ENCODE measurements at regions not wholly inside any gene's neighbourhood (a gene's known extent, or its start where the extent isn't known, plus 50 kb on each side); places are given as distances from the start of the nearest gene placed in this dataset.
"Not testable (repeated sequence)": the region's sequence is repeated elsewhere in the genome, so short reads cannot be mapped to it uniquely, and the experiment has no call there.

DNA sequence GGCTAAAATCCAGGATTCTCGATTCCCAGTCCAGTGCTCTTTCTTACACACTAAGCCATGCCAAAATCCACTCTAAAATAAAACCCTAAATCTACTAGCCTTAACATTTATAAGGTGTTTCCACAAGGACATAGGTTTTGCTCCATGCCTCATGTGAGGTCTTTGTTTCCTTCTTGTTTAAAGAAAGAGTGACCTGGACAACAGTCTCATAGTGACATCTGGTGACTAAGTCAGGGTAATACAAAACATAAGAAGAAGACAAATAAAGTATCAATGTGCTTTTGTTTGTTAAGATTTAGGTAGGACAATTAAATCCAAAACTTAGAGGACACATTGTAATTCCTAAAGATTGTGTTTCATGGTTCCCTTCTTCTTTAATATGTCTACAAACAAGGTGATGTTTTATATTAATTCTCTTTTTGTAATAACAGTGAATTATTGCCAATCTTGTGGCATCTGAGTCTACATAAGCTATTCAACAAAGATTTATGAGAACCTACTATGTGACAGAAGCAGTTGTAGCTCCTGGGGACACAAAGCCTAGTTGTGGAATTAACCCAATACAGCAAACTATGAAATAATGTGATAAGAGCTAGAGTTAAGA is 93.0 kb upstream of the TRIM77 start:
- H3K27ac ChIP-seq: not testable (repeated sequence)
- TF ChIP-seq, protein P1, sequence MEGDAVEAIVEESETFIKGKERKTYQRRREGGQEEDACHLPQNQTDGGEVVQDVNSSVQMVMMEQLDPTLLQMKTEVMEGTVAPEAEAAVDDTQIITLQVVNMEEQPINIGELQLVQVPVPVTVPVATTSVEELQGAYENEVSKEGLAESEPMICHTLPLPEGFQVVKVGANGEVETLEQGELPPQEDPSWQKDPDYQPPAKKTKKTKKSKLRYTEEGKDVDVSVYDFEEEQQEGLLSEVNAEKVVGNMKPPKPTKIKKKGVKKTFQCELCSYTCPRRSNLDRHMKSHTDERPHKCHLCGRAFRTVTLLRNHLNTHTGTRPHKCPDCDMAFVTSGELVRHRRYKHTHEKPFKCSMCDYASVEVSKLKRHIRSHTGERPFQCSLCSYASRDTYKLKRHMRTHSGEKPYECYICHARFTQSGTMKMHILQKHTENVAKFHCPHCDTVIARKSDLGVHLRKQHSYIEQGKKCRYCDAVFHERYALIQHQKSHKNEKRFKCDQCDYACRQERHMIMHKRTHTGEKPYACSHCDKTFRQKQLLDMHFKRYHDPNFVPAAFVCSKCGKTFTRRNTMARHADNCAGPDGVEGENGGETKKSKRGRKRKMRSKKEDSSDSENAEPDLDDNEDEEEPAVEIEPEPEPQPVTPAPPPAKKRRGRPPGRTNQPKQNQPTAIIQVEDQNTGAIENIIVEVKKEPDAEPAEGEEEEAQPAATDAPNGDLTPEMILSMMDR (IDR thresholded peaks at IDR 0.05): peak; percentile 68

- not testable (repeated sequence) for H3K27ac ChIP-seq
Measured at GRCh38 chr11:89620721-89621120, 89.4 kb upstream of the TRIM77 start.

GRCh38 chr11:89625171-89625570 is 84.9 kb upstream of the TRIM77 start:
- no peak overlapping the region for H3K27ac ChIP-seq
- TF ChIP-seq ZFX (IDR thresholded peaks at IDR 0.05; ENCODE audit: borderline replicate concordance): no peak
- TF ChIP-seq, protein P1 (IDR thresholded peaks at IDR 0.05): peak; percentile 33

DNA sequence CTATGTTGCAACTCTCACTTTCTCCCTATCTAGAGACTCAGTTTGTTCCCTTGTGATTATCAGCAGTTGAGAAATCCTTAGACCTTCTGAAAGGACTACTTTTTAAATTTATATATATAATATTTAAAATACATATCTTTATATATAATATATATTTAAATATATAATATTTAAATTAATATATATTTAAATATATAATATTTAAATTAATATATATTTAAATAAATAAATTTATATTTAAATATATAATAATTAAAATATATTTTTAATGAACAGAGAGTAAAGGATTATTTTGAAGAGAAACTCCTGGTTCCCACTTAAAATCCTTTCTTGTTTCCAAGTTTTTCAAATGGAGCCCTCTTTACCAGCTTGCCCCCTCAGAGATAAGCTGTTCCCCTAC is 83.7 kb upstream of the TRIM77 start:
- TF ChIP-seq ZFX (IDR thresholded peaks at IDR 0.05; ENCODE audit: borderline replicate concordance): no peak
- TF ChIP-seq, protein P1 (IDR thresholded peaks at IDR 0.05): no peak
- H3K27ac ChIP-seq: no peak overlapping the region

- not testable (repeated sequence) for H3K27ac ChIP-seq
Measured at GRCh38 chr11:89626881-89627280, 83.2 kb upstream of the TRIM77 start.

DNA sequence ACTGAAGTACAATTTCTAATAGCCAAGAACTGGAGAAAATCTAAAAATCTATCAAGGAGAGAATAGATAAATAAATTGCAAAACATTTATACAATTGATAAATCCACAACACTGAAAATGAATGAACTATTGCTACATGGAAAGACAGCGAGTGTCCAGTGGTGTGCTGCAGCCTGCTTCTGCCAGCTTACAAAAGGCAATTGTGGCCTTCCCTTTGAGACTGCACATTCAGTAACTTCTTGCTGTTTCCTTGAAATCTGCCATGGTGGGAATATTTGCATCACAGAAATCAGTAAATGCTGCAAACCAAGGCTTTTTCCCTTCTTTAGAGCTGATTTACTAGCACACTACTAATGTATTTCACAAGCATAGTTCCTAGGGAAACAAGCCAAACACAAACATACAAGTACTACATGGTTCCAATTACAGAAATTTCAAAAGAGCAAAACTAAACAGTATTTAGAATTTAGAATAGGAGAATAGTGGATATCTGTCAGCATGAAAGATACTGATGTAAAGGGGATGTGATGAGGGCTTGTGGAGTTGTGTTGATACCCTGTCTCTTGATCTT is 76.9 kb upstream of the TRIM77 start:
- TF ChIP-seq, protein P1 (IDR thresholded peaks at IDR 0.05): no peak
- TF ChIP-seq ZFX (IDR thresholded peaks at IDR 0.05; ENCODE audit: borderline replicate concordance): no peak

GRCh38 chr11:89640777-89641176 is 69.3 kb upstream of the TRIM77 start:
- not testable (repeated sequence) for H3K27ac ChIP-seq

More for the DNA sequence above, 76.9 kb upstream of the TRIM77 start:
- no peak overlapping the region for H3K27ac ChIP-seq

DNA sequence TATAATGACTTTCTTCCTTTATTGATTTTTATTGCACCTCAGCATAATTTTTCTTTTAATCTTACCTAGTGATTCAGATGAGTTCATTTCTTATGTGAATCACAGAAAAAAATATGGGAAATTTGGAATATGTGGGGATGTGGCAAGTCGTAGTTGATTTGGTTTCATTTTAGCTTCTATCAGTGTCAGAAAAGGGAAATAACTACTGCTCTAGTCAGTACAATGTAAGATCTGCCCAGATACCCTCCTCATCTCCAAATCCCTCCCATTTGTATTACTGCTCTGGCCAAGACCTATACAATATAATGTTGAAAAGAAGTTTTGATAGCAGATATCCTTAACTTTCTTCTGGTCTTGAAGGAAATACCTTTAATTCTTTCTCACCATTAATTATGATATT is 61.9 kb upstream of the TRIM77 start:
- H3K27ac ChIP-seq: peak overlapping the region; percentile 63

- peak overlapping the region; percentile 63 for H3K27ac ChIP-seq
Measured at GRCh38 chr11:89648996-89649395, 61.1 kb upstream of the TRIM77 start.

DNA sequence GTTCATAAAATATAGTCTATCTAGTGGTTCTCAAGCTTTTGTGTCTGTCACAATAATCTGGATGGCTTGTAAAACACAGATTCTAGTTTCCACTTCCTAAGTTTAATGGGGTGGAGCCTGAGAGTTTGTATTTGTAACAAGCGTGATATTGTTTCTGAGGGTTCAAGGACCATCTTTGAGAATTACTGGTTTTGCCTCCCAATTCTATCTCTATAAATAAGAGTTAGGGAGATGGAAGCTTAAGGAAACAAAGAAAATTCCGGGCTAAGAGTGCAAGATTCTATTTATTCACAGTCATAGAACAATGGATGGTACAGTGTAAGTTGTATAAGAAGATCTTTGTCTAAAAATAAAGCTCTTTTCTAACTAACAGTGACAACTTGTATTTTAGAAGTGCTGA is 55.4 kb upstream of the TRIM77 start:
- H3K27ac ChIP-seq: not testable (repeated sequence)

GRCh38 chr11:89658767-89659166 is 51.3 kb upstream of the TRIM77 start:
- H3K27ac ChIP-seq: not testable (repeated sequence)

GRCh38 chr11:89659414-89659813 is 50.7 kb upstream of the TRIM77 start:
- not testable (repeated sequence) for H3K27ac ChIP-seq

All from 22Rv1 (cell line).